H1 (cell line): ENCODE measurements at regions not wholly inside any gene's neighbourhood (a gene's known extent, or its start where the extent isn't known, plus 50 kb on each side); places are given as distances from the start of the nearest gene placed in this dataset.

Experiments used
- SAP30 ChIP-seq: fragments of 300-600 bp; sonication (generic); IDR thresholded peaks from 2 replicates; pipeline ENCODE4 v1.7.1; 2012; ENCODE audit warnings: low read length, moderate library complexity, mild to moderate bottlenecking, inconsistent platforms; ENCODE audit not compliant: insufficient read depth, insufficient replicate concordance

DNA sequence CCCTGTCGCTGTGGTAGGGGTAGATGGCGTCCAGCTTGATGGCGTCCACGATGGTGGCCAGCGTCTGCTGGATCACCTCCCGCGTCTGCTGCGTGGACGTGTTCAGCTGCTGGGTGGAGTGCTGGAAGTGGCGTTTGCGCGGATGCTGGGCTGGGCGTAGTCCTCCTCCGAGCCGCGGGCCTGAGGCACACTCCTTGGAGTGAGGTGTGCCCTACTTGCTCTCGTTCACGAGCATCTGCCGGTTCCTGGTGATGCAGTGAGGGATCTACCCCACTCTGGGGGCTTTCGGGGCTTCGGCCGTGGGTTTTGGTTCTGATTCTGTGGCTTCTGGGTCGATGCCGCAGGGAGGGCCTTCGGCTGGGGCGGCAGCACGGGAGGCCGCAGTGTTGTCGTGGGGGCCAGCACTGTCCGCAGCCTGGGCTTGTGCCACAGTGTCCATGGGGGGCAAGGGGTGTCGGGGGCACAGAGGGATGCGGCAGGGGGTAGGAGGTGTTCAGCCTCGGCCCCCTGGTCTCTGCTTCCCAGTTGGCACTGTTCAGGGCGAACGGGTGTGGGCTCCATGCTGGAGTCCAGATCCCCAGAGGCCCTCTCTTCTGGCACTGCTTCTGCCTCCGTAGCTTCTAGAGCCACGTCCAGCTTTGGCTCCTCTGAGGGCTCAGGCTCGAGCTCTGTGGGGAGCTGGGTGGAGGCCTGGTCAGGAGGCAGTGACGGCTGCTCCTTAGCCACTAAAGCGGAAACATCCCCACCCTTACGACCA lies 890.6 kb upstream of the LRRTM1 start (continued):
- TF ChIP-seq SAP30 = no peak
